Caco-2 (cell line): ENCODE measurements at regions not wholly inside any gene's neighbourhood (a gene's known extent, or its start where the extent isn't known, plus 50 kb on each side); places are given as distances from the start of the nearest gene placed in this dataset.

Experiments
- BruUV-seq: library from RNA; stranded (reverse); fragments of 400-500 nt; replicated peaks from 2 replicates; lab custom pipeline; 2021; lab: Mats Ljungman, UMichigan
- CTCF ChIA-PET: fragments of 300-600 bp; sonication (Branson Sonifier 250); formaldehyde crosslinking; loops from one replicate; lab custom pipeline; 2022; ENCODE audit warnings: antibody characterized with exemption; lab: Charles Lee
- POLR2A ChIA-PET: fragments of 300-600 bp; sonication (Branson Sonifier 250); formaldehyde crosslinking; loops from one replicate; lab custom pipeline; 2022; ENCODE audit warnings: antibody characterized with exemption; lab: Charles Lee
- DNase-seq, 2 experiments: peaks; one replicate each; pipeline versions ENCODE4 v3.0.0 to v3.0.0-alpha.2; 2020 to 2022
- H3K27me3 ChIP-seq: replicated peaks from 2 replicates; pipeline ENCODE4 v1.6.0; 2011; ENCODE audit warnings: low read length; ENCODE audit not compliant: control insufficient read depth, insufficient read depth
- H3K36me3 ChIP-seq: 2 replicates; pipeline ENCODE4 v1.5.1; 2011; ENCODE audit warnings: low read length; ENCODE audit not compliant: control insufficient read depth, insufficient read depth
- H3K4me1 ChIP-seq: fragments of 250-450 bp; sonication (Bioruptor Pico); 2 replicates; pipeline ENCODE4 v1.5.1; 2020; ENCODE audit warnings: mild to moderate bottlenecking
- H3K4me3 ChIP-seq: 2 replicates; pipeline ENCODE4 v1.5.1; 2011; ENCODE audit warnings: low read depth, mild to moderate bottlenecking, control low read depth, low read length
- H3K9me3 ChIP-seq: fragments of 250-450 bp; sonication (Bioruptor Pico); 2 replicates; pipeline ENCODE4 v1.5.1; 2020; ENCODE audit warnings: mild to moderate bottlenecking, moderate library complexity
- H3K27ac Mint-ChIP-seq: one replicate; pipeline ENCODE4 v1.8.0; 2022; ENCODE audit warnings: mixed read lengths; ENCODE audit not compliant: unreplicated experiment
- H3K27me3 Mint-ChIP-seq: one replicate; pipeline ENCODE4 v1.8.0; 2022; ENCODE audit warnings: mixed read lengths; ENCODE audit not compliant: insufficient read depth, unreplicated experiment
- H3K36me3 Mint-ChIP-seq: one replicate; pipeline ENCODE4 v1.8.0; 2022; ENCODE audit warnings: mild to moderate bottlenecking, mixed read lengths; ENCODE audit not compliant: insufficient read depth, unreplicated experiment
- H3K4me1 Mint-ChIP-seq: one replicate; pipeline ENCODE4 v1.8.0; 2022; ENCODE audit warnings: low read depth, mixed read lengths; ENCODE audit not compliant: unreplicated experiment
- H3K4me3 Mint-ChIP-seq: one replicate; pipeline ENCODE4 v1.8.0; 2022; ENCODE audit warnings: mild to moderate bottlenecking, moderate library complexity, mixed read lengths; ENCODE audit not compliant: unreplicated experiment
- H3K9me3 Mint-ChIP-seq: one replicate; pipeline ENCODE4 v1.8.0; 2022; ENCODE audit warnings: mixed read lengths; ENCODE audit not compliant: unreplicated experiment
- intact Hi-C: fragments of 100-400 bp; cut with micrococcal nuclease; formaldehyde crosslinking; loops from one replicate; pipeline ENCODE4 v1.10.0; 2022; ENCODE audit not compliant: unreplicated experiment
- TF ChIP-seq, protein P1 (sequence below), 2 experiments: fragments of 200-600 bp in 1 of 2; IDR thresholded peaks; 1 replicate in 1 of 2; 2 replicates in 1 of 2; pipeline versions ENCODE4 v1.5.1 to v1.8.0; 2011 to 2022; ENCODE audit warnings: antibody characterized with exemption in 1 of 2, control low read depth in 1 of 2, inconsistent platforms in 1 of 2, low read depth in 1 of 2, low read length in 1 of 2, mild to moderate bottlenecking in 1 of 2, moderate library complexity in 1 of 2; ENCODE audit not compliant: insufficient read depth in 1 of 2, severe bottlenecking in 1 of 2, unreplicated experiment in 1 of 2

DNA sequence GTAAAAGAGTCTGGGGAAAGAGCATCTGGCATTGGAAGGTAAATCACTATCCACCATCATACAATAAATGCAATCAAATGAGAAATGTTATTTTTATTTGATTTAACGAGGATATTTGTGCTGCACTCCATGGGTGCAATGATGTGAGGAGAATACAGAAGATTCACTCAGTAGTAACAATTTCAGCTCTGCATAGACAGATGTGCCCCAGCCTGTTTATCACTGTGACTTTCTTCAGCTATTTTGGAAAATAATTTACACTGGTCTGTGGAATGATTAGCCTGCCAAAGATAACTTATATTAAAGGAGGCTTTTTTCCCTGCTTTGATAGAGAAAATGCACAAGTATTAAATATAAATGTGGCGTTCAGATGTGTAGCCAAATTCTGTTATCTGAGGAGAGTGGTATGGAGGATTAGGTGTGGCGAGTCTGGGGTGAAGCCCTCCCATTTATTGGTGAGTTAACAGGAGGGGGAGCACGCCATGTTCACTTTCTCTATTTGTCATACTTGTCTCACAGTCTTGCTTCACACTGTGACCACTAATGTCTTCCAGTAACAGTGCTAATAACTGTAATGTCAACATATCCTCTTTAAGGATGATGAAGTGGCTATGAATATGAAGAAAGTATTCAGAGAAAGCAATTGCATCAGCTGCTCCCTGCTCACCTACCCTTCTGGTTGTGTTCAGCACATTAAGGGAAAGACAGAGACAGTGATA lies 645.6 kb downstream of the MMUT start:
- Histone ChIP-seq H3K36me3 (no peaks in the 10 kb centered on the region), H3K27me3 (no peaks in the 10 kb centered on the region), H3K9me3 (no peaks in the 10 kb centered on the region), H3K4me1 (no peaks in the 10 kb centered on the region), H3K4me3 (no peak overlapping the region)
- Mint-ChIP-seq H3K36me3 (no peaks in the 10 kb centered on the region), H3K27me3 (no peaks in the 10 kb centered on the region), H3K4me1 (no peaks in the 10 kb centered on the region), H3K27ac (no peak overlapping the region), H3K9me3 (no peaks in the 10 kb centered on the region), H3K4me3 (no peak overlapping the region)
- no TSS peak for BruUV-seq
- DNase-seq = no peak
- ChIA-PET POLR2A (no interaction called here), CTCF (no interaction called here)
- TF ChIP-seq, protein P1, sequence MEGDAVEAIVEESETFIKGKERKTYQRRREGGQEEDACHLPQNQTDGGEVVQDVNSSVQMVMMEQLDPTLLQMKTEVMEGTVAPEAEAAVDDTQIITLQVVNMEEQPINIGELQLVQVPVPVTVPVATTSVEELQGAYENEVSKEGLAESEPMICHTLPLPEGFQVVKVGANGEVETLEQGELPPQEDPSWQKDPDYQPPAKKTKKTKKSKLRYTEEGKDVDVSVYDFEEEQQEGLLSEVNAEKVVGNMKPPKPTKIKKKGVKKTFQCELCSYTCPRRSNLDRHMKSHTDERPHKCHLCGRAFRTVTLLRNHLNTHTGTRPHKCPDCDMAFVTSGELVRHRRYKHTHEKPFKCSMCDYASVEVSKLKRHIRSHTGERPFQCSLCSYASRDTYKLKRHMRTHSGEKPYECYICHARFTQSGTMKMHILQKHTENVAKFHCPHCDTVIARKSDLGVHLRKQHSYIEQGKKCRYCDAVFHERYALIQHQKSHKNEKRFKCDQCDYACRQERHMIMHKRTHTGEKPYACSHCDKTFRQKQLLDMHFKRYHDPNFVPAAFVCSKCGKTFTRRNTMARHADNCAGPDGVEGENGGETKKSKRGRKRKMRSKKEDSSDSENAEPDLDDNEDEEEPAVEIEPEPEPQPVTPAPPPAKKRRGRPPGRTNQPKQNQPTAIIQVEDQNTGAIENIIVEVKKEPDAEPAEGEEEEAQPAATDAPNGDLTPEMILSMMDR (IDR thresholded peaks at IDR 0.05; ENCODE audit: insufficient read depth in 1 of 2, low read depth in 1 of 2, low read length in 1 of 2, severe bottlenecking in 1 of 2, unreplicated experiment in 1 of 2) = no peak
- intact Hi-C loops = no loop called here

DNA sequence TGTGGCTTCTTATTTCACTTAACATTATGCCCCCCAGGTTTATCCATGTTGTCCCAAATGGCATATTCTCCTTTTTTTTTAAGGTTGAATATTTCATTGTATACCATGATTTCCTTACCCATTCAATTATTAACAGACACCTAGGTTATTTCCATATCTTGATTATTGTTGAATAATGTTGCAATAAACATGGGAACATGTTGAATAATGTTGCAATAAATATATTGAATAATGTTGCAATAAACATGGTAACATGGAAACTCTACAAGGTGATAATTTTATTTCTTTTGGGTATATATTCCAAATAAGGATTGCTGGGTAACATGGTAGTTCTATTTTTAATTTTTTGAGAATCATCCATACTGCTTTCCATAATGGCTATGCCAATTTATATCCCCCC lies 648.1 kb downstream of the MMUT start:
- POLR2A ChIA-PET = no interaction called here
- Histone ChIP-seq H3K4me1 (no peaks in the 10 kb centered on the region), H3K4me3 (no peak overlapping the region), H3K27me3 (no peaks in the 10 kb centered on the region), H3K36me3 (no peaks in the 10 kb centered on the region), H3K9me3 (no peaks in the 10 kb centered on the region)
- no peak overlapping the region for H3K4me3 Mint-ChIP-seq
- no peaks in the 10 kb centered on the region for H3K27me3 Mint-ChIP-seq
- DNase-seq = no peak
- no peak overlapping the region for H3K27ac Mint-ChIP-seq
- TF ChIP-seq, protein P1 (IDR thresholded peaks at IDR 0.05; ENCODE audit: insufficient read depth in 1 of 2, low read depth in 1 of 2, low read length in 1 of 2, severe bottlenecking in 1 of 2, unreplicated experiment in 1 of 2) = no peak
- BruUV-seq = no TSS peak
- H3K36me3 Mint-ChIP-seq = no peaks in the 10 kb centered on the region
- intact Hi-C loops = no loop called here
- CTCF ChIA-PET = no interaction called here
- no peaks in the 10 kb centered on the region for H3K4me1 Mint-ChIP-seq
- no peaks in the 10 kb centered on the region for H3K9me3 Mint-ChIP-seq

DNA sequence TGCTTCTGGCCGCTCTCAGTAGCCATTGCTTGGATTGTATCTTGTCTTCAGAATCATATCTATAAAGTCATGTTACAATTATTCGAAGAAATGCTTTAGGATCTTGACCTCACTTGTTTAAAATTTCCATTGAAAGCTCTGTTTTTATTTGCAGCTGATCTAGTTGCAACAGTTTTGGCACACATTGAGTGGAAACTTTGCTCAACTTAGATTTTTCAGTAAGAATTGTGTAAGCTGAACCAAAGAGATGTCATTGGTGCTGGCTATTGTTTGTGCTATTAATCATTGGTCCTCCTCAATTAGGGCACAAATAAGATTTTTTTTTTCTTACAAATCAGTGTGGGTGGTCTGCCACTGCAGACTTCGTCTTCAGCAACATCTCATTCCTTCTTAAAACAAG lies 649.2 kb downstream of the MMUT start:
- H3K36me3 ChIP-seq = no peaks in the 10 kb centered on the region
- no peak overlapping the region for H3K4me3 ChIP-seq
- CTCF ChIA-PET = no interaction called here
- Mint-ChIP-seq H3K27ac (no peak overlapping the region), H3K36me3 (no peaks in the 10 kb centered on the region), H3K4me1 (no peaks in the 10 kb centered on the region), H3K27me3 (no peaks in the 10 kb centered on the region), H3K9me3 (no peaks in the 10 kb centered on the region), H3K4me3 (no peak overlapping the region)
- no peaks in the 10 kb centered on the region for H3K9me3 ChIP-seq
- no peaks in the 10 kb centered on the region for H3K27me3 ChIP-seq
- POLR2A ChIA-PET = no interaction called here
- no peak for DNase-seq
- no peaks in the 10 kb centered on the region for H3K4me1 ChIP-seq
- TF ChIP-seq, protein P1 (IDR thresholded peaks at IDR 0.05; ENCODE audit: insufficient read depth in 1 of 2, low read depth in 1 of 2, low read length in 1 of 2, severe bottlenecking in 1 of 2, unreplicated experiment in 1 of 2) = no peak
- intact Hi-C loops = no loop called here
- BruUV-seq = no TSS peak
